EH (cell line): ENCODE measurements at regions not wholly inside any gene's neighbourhood (a gene's known extent, or its start where the extent isn't known, plus 50 kb on each side); places are given as distances from the start of the nearest gene placed in this dataset.
"Not testable (repeated sequence)": the region's sequence is repeated elsewhere in the genome, so short reads cannot be mapped to it uniquely, and the experiment has no call there.

Source experiments
- DNase-seq: peaks from one replicate; pipeline ENCODE4 v3.0.0-alpha.2; 2015; ENCODE audit warnings: low read depth

DNA sequence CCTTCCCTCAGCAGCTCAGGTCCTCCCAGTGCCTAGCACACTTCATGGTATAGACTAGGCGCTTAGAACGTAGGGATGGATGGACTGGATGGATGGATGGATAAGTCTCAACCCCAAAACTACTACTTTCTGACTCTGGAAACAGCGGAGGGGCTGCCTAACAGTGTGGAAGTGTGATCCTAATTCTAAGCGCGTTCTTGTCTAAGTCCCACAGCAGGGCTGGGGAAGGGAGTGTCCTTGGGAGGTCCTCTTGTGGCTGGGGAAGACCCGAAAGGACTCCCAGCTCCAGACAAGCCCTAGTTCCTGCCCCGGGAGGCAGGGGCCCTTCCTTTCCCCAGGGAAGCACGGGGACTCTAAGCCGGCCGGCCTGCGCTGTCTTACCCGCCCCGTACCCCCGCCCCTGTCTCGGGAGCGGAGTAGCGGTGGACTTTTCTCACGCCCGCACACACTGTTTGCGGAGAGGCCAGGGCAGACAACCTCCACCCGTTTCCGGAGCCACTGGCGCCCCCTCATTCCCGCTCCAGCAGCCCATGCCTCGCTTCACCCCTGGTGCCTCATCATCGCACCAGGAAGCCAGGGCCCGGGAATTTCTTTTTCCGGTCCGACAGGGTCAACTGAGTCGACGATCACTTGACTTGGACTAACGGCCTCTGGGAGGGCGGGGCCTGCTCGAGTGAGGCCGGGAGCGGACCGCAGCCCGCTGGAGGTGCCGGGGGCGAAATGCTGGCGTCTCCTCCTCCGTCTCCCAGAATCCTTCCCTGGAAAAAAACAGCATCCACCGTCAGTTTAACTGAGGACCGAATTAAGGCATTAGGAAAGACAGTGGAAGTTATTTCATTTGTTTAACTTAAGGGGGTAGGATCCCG is 133.3 kb downstream of the TBC1D2B start:
- DNase-seq: peak; percentile 81

DNA sequence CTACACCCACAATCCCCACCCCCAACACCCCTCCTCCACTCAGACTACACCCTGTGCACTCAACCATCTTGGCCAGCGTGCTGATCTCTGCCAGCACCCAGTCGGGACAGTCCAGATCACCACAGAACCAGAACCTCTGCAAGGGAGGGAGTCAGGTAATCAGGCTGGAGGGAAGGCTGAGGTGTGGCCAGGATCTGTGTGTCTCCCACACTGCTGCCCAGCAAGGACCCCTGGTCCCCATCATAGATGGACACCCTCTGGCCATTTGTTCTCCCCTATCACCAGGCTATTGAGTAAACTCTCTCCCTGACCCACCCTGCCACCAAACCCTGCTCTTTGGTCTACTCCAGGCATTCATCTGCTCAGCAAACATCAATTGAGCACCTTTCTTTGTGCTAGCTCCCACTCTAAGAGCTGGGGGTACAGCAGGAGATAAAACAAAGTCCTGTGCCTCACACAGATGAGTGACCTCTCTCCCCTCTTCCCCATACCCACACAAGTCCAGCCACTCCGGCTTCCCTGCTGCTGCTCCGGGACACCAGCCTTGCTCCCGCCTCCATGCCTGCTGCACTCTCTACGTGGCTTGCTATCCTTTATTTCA is 134.8 kb downstream of the TBC1D2B start:
- no peak for DNase-seq

DNA sequence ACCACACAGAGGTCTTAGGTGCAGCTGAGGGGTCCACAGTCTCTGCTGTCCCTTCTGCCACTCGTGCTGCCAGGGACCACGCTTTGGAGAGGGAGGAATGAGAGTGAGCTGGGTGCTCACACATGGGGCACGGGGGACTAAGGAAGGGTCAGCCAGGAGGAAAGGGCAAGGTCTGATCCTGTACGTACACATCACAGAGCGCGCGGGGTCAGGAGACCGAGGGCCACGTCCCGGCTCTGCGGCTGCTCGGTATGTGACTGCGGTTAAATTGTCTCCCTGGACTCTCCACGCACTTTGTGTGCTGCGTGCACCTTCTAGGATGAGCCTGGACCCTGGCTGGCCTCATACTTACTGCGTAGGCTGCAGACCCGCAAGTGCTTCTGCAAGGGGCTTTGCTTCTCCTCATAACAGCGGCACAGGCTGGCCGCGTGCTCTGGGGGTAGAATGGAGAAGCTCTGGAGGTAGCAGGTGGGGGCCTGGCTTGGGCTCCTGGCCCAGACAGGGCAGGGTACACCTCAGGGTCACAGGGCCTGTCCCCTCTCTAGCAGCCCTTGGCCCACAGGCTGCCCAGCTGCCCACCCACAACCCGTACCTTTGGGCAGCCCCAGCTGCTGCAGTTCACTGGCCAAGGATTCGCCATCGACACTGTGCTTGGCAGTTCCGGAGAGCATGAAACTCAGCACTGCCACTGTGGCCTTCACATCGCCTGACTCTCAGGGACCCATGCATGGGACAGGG is 136.3 kb downstream of the TBC1D2B start:
- DNase-seq: not testable (repeated sequence)

DNA sequence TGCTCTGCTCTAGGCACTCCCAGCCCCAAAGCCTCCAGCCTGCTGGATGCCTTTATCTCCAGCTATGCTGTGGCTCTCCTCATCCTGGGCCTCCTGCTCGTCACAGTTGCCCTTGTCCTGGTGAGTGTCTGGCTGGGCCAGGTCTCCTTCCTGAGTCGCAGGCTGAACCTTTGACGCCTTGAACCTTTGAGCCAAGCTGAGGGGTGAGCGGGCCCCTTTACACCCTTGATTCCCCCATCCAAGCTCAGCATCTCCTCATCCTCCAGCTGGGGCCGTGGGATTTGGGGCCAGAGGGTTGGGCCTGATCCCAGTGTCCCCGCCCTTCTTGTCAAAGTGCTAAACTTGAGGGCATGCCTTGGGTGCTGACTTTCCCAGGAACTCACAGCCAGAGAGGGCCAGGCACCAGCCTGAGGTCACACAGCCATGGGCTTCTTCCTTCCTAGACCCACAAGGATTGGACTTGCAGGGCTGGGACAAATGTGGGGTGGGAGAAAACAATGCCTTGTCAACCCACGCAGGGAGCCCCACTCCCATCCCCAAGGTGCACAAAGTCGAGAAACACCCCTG is 137.0 kb downstream of the TBC1D2B start:
- DNase-seq: no peak

DNA sequence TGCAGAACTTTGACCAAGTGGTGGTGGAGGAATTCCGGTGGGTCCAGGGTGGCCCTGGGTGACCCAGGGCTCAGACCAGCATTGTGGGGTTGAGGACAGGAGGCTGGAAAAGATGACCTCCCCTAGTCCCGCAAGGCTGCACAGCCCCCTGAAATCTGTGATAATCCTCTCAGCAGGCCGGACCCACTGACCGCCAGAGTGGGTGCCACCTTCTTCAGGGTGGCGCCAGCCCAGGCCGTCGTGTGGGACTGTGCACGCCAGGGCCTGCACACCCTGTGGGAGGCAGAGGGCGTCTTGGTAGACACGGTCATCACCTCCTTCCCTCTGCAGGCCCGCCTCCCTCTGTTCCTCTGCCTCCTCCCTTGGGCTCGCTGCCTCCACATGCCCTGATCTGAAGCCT is 137.7 kb downstream of the TBC1D2B start:
- no peak for DNase-seq

DNA sequence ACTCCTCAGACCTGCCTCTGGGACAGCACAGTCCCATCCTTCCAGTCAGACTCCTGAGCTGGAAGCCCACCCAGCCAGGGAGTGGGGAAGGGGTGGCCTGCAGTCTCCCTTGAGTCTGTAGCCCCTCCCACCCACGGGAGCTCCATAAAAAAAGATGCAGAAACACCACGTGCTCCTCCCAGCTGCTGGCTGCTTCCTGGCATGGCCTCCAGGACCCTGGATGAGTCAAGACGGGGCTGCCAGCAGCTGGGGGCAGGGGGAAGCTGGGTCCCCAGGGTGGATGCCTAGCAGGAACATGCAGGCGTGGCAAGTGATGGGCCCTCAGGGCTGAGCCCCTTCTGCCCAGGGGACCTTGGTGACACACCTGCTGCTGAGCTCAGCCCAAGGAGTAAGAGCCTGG is 138.5 kb downstream of the TBC1D2B start:
- DNase-seq: peak; percentile 29

DNA sequence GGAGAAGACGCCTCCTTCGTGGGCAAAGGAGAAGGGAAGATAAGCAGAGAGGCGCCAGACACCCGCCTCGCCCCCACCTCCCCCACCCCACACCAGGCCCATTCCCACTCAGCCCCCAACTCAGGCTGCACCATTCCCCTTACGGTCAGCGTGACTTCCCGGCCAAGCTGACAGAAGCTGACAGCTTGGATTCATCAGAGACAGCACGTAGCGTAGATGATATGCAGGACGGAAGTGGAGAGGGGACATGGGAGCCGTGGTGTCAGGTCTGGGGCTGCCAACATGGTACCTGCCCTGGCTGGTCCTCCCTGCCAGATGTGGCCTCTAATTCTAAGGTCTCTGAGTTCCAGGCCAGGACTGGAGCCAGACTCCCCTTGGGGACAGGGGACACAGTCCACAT is 139.0 kb downstream of the TBC1D2B start:
- not testable (repeated sequence) for DNase-seq

DNA sequence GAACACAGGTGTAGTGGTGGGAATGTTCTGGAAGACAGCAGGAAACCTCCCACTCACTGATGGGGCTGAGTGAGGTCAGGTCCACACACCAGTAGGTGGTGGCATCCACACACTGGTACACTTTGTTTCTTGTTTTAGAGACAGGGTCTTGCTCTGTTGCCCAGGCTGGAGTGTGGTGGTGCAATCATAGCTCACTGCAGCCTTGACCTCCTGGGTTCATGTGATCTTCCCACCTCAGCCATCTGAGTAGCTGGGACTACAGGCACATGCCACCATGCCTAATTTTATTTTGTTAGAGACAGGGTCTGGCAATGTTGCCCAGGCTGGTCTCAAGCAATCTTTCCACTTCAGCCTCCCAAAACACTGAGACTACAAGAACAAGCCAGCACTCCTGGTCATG is 140.9 kb downstream of the TBC1D2B start:
- DNase-seq: not testable (repeated sequence)

DNA sequence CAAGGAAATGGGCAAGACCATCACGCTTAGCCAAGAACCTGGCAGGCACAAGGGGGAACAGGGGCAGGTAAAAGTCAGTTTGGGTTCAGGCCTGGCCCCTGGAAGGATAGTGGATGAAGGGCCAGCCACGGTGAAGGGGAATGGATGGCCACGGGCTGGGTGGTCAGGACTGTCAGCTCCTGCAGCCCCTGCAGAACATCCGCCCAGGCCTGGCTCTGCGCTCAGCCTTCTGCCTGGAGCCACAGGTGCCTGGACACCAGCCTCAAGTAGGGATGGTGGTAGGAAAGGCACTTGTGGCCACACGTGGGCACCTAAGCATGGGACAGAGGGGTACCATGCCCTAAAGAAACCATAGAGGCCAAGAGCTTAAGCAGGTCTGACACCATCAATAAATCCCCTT is 143.0 kb downstream of the TBC1D2B start:
- not testable (repeated sequence) for DNase-seq

DNA sequence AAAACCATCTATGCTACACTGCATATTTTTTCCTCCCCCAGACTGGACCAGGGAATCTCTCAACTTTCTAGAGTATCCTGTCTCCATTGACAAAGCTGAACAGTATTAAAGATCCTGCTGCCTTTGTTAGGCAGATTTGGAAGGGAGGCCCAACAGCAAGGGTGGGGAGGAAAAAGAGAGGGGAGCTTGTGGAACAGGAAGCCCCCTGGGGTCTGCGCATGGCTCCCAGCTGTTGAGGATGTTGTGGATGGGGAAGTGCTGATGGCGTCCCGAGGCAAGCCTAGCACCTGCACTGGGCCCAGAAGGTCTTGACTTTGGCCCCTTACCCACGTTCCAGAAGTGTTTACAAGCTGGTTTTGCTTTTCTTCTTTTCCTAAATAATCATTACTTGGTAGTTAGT is 146.6 kb downstream of the TBC1D2B start:
- DNase-seq: not testable (repeated sequence)

DNA sequence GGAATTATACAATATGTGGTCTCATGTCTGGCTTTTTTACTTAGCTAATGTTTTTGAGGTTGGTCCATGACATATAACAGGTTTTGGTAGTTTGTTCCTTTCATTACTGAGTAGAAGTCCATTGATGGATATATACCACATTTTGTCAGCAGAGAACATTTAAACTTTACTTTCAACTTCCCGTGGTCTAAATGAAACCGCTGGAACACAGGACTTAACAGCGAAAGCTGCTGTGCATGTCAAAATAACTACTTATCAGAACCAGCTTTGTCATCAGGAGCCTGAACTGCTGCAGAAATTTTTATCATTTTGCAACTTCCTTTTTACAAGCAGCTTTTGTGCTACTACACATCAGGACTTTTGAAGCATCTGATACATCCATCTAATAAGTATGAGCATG is 147.0 kb downstream of the TBC1D2B start:
- not testable (repeated sequence) for DNase-seq

DNA sequence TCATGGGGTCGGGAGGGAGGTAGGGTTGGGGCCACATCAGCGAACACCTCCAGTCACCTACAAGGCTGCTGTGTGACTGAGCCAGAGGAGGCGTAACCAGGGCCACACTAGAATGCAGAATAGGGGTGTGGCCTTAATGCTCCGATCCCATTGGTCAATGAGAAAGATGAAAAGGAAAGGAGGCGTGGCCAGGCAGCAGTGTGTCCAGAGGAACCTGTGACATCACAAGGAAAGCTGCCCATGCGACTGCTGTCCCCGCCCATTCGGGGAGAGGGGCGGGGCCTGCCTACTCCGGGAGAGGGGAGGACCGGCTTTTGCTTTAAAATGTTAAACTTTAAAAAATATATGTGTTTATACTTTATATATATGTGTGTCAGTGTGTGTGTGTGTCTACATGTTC is 150.7 kb downstream of the TBC1D2B start:
- DNase-seq: peak; percentile 21

DNA sequence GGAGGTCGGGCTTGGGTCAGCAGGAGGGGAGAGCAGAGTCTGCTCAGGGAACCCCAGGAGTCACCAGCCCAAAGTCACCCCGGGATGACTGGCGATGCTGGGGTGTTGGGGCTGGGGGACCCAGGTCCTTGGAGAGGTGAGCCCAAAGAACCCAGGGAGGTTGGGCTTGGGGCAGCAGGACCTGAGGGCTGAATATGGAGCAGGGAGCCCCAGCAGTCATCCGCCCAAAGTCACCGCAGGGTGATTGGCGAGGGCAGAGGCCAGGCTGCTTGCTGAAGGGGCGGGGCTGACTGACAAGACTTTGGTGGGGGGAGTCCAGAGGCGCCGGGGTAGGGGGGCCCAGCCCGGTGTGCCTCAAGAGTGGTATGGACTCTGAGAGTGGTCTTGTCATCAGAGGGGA is 151.2 kb downstream of the TBC1D2B start:
- not testable (repeated sequence) for DNase-seq

DNA sequence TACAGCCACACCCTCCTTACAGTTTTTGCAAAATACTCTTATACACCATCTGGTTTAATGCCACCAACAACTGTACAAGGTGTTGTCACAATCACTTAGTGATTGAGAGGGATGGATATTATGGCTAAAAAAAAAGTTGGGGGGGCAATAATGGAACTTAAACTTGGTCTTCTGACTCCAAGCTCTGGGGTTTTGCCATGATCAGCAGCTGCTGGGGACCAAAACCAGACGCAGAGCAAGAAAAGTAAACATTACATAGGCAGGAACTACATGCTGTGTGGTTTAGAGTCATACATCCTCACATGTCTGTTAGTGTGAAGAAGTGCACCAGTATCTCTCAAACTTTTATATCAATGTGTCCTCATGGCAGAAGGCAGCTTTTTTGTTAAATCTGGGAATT is 152.4 kb downstream of the TBC1D2B start:
- not testable (repeated sequence) for DNase-seq

DNA sequence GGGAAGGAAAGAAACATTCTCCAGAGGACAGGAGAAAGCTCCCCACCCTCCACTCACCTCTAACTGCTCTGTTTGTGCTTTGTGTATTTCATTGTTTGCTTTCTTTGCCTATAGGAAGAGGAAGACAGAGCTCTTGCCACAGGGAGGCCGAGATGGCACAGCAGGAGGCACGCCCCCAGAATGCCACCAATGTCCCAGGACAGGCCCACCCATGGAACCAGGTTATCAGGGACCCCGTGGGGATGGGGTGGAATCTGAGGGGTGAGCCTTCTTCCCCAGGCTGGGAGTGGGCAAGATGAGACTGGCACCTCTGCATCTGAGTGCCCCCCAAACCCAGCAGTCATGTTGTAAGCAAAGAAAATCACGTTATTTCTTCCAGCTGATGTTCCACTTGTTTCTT is 155.8 kb downstream of the TBC1D2B start:
- DNase-seq: no peak

DNA sequence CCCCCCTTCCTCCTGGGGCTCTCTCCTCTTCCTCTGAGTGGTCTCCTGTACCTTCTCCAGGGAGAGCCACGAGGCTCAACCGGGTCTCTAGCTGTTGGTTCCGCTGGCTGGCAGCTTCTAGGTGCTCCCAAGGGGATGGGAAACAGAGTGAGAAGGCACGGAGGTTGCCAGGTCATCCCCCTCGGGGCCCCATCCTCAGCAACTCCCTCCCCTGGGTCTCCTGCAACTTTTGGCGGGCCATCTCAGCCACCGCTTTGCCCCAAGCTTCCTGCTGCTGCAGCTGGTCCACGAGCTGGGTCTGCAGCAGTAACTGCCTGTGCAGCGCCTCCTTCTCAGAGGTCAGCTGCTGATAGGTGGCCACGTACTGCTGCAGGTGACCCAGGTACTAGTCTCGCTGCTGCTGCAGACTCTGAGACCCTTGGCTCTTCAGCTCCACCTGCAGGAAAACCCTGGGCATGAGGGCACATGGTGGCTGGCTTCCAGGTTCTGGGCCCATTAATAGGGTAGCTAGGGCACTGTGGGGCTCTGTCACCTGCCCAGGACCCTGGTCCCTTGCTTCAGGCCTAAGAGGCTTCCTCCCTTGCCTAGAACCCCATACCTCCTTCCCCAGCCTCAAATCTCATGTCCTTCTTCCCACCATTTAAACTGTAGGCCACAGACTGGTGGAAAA is 160.4 kb downstream of the TBC1D2B start:
- not testable (repeated sequence) for DNase-seq

DNA sequence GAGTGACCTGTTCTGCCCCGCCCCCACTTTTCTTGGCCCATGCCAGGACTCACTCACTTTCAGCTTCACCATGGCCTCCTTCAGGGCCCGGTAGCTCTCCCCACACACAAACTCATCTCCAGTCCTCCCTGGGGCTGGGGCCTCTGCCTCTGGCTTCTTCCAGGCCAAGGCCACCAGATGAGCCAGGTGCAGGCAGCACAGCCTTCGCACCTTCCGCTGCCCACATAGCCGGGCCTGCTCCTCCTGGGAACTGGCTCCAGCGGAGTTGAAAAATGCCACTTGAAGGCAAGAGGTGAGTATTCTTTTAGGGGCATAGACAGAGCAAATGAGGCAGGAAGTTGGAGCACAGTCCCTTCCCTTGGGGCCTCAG is 161.6 kb downstream of the TBC1D2B start:
- DNase-seq: not testable (repeated sequence)

DNA sequence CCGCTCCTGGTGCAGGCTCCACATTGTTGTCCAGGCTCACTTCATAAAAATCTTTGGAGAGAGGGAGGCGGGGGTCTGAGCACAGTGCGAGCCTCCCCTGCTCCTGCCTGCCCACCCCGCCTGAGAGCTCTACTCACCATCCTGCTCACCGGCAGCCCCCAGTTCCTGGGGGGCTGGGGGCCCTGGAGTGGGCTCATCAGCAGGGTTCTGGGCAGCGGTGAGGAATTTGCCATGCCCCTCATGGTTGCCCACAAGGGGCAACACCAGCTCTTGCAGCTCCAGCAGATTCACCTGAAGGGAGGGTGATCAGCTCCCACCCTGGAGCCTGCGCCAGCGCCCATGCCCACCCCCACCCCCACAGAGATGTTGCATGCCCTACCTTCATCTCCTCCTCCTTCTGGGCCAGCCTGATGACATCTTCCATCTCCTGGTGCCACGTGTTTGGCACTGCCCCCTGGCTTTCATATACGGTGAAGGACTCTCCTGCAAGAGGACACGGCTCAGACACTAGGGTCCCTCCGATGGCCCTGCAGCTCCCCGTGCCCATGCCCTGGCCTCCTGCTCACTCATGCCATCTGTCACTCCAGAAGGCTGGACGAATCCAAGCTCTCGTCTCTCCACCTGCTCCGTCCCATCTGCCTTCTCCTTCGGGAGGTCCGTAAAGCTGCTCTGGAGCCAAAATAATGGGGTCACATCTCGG is 162.1 kb downstream of the TBC1D2B start:
- no peak for DNase-seq

DNA sequence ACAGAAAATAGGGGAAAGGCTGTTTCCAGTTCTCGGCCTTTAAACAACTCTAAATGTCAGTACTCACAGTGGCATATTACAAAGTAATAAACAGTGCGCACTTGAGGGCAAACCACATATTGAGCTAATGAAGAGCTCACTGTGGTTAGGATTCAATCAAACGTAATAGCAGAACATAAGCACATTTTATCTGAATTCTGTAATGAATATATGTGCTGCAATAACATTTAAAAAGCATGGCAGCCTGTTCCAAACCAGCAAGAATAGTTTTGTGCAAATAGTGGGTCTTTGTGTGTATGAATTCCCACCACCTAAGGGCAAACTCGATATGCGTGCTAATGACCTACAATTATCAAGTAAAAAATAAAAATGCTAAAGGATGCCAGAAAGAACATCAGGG is 163.0 kb downstream of the TBC1D2B start:
- DNase-seq: not testable (repeated sequence)

DNA sequence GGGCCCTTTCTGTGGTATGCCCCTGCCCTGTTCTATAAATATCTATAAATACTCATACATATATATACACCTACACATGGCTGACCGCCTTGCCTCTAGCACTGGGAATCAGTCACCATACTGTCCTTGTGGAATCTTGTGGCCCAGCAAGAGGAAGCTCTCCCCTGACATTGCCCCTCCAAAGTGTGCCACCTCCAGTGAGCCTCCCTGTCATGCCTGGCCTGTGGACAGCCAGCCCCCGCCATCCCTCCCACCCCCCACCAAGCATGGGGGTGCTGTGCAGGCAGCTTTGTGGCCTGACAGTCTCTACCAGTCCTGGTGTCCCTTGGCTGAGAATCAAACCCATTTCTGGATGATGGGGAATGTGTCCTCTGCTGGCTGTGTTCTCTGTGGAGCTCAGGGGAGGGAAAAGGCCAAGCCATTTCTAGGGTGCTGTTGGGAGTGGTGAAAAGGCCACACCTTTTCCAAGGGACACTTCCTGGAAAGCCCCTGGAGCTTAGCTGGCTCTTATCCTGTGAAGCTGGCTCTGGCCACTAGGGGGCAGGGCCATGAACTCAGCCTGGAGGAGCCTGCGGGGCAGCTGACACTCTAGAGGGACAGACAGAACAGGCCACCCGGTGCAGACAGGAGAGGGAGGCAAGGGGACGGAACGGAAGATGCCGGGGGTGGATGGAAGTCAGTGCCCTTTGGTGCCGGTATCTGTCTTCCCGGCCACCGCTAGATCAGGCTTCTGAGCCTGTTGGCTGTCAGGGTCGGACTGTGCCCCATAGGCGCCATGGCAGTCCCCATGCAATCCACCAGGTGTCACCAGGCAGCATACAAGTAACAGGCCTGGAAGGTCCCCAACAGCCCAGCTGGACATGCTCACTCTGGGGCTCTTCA is 167.2 kb downstream of the TBC1D2B start:
- DNase-seq: peak; percentile 84
